ENCODE measurements at regions not wholly inside any gene's neighbourhood (a gene's known extent, or its start where the extent isn't known, plus 50 kb on each side); places are given as distances from the start of the nearest gene placed in this dataset.
A peak's percentile ranks its signal among the peaks of the same experiment; 100 is the strongest.

GRCh38 chr2:67082813-67083212 lies 314.3 kb upstream of the ETAA1 start:
- Histone ChIP-seq H3K36me3 (no peaks in the 10 kb centered on the region), H3K4me3 (no peak overlapping the region), H3K4me1 (peaks cover 0 to 7% (median 2%) of the 10 kb centered on the region in 4 donors), H3K27ac (replicated peaks in 1 of 4) (no peak overlapping the region), H3K9me3 (peaks cover 0 to 6% (median 3%) of the 10 kb centered on the region in 4 donors), H3K27me3 (no peaks in the 10 kb centered on the region)
- no peak for DNase-seq (ENCODE audit: extremely low spot score)
- intact Hi-C loops (cut with DNase I), result no loop called here
- TF ChIP-seq CTCF (IDR thresholded peaks at IDR 0.05), result no peak
- TF ChIP-seq POLR2A (IDR thresholded peaks at IDR 0.05; ENCODE audit: low read depth), result no peak
- no peak for TF ChIP-seq POLR2AphosphoS5 (IDR thresholded peaks at IDR 0.05)
- TF ChIP-seq EP300 (IDR thresholded peaks at IDR 0.05), result no peak

- DNase-seq (ENCODE audit: extremely low spot score), result peak; percentile 12
- WGBS, result 36% methylated on average over 2 of the region's 2 CpGs
- intact Hi-C loops (cut with DNase I), result no loop called here
- Histone ChIP-seq H3K36me3 (no peaks in the 10 kb centered on the region), H3K27me3 (no peaks in the 10 kb centered on the region), H3K4me1 (peaks cover 0 to 7% (median 2%) of the 10 kb centered on the region in 4 donors), H3K27ac (replicated peaks in 1 of 4) (no peak overlapping the region), H3K9me3 (peaks cover 0 to 6% (median 3%) of the 10 kb centered on the region in 4 donors), H3K4me3 (no peak overlapping the region)
- TF ChIP-seq POLR2A (IDR thresholded peaks at IDR 0.05; ENCODE audit: low read depth) (no peak), POLR2AphosphoS5 (IDR thresholded peaks at IDR 0.05) (no peak), CTCF (IDR thresholded peaks at IDR 0.05) (no peak), EP300 (IDR thresholded peaks at IDR 0.05) (no peak)
These were observed 313.2 kb upstream of the ETAA1 start for GRCh38 chr2:67083951-67084350.

GRCh38 chr2:67085146-67085545 lies 312.0 kb upstream of the ETAA1 start:
- Histone ChIP-seq H3K27me3 (no peaks in the 10 kb centered on the region), H3K4me1 (peaks cover 0 to 7% (median 2%) of the 10 kb centered on the region in 4 donors), H3K4me3 (no peak overlapping the region), H3K9me3 (peaks cover 0 to 6% (median 3%) of the 10 kb centered on the region in 4 donors), H3K36me3 (no peaks in the 10 kb centered on the region), H3K27ac (replicated peaks in 1 of 4) (no peak overlapping the region)
- TF ChIP-seq POLR2A (IDR thresholded peaks at IDR 0.05; ENCODE audit: low read depth), result no peak
- no peak for TF ChIP-seq CTCF (IDR thresholded peaks at IDR 0.05)
- no peak for TF ChIP-seq EP300 (IDR thresholded peaks at IDR 0.05)
- TF ChIP-seq POLR2AphosphoS5 (IDR thresholded peaks at IDR 0.05), result no peak
- DNase-seq (ENCODE audit: extremely low spot score), result no peak
- intact Hi-C loops (cut with DNase I), result no loop called here
- 89% methylated on average over 4 of the region's 4 CpGs for WGBS

GRCh38 chr2:67091681-67092080 lies 305.5 kb upstream of the ETAA1 start:
- Histone ChIP-seq H3K9me3 (no peaks in the 10 kb centered on the region), H3K27ac (replicated peaks in 1 of 4) (no peak overlapping the region), H3K4me3 (no peak overlapping the region), H3K36me3 (no peaks in the 10 kb centered on the region), H3K27me3 (no peaks in the 10 kb centered on the region), H3K4me1 (peaks cover 0 to 3% (median 0%) of the 10 kb centered on the region in 4 donors)
- no peak for DNase-seq (ENCODE audit: extremely low spot score)
- intact Hi-C loops (cut with DNase I), result no loop called here
- TF ChIP-seq POLR2A (IDR thresholded peaks at IDR 0.05; ENCODE audit: low read depth), result no peak
- TF ChIP-seq CTCF (IDR thresholded peaks at IDR 0.05), result no peak
- TF ChIP-seq POLR2AphosphoS5 (IDR thresholded peaks at IDR 0.05), result no peak
- TF ChIP-seq EP300 (IDR thresholded peaks at IDR 0.05), result no peak

- no peak for TF ChIP-seq EP300 (IDR thresholded peaks at IDR 0.05)
- TF ChIP-seq POLR2AphosphoS5 (IDR thresholded peaks at IDR 0.05), result no peak
- no peak for TF ChIP-seq POLR2A (IDR thresholded peaks at IDR 0.05; ENCODE audit: low read depth)
- TF ChIP-seq CTCF (IDR thresholded peaks at IDR 0.05), result no peak
- no peak overlapping the region for H3K4me3 ChIP-seq
- 61% methylated on average over 7 of the region's 7 CpGs for WGBS
- H3K9me3 ChIP-seq, result no peaks in the 10 kb centered on the region
- peaks cover 0 to 3% (median 0%) of the 10 kb centered on the region in 4 donors for H3K4me1 ChIP-seq
- DNase-seq (ENCODE audit: extremely low spot score), result no peak
- no peak overlapping the region for H3K27ac ChIP-seq (replicated peaks in 1 of 4)
- no peaks in the 10 kb centered on the region for H3K36me3 ChIP-seq
- intact Hi-C loops (cut with DNase I), result no loop called here
- H3K27me3 ChIP-seq, result no peaks in the 10 kb centered on the region
These were observed 302.0 kb upstream of the ETAA1 start for GRCh38 chr2:67095121-67095520.

Measured in esophagus muscularis mucosa (tissue), 4 donors.